ENCODE measurements at regions not wholly inside any gene's neighbourhood (a gene's known extent, or its start where the extent isn't known, plus 50 kb on each side); places are given as distances from the start of the nearest gene placed in this dataset.

DNA sequence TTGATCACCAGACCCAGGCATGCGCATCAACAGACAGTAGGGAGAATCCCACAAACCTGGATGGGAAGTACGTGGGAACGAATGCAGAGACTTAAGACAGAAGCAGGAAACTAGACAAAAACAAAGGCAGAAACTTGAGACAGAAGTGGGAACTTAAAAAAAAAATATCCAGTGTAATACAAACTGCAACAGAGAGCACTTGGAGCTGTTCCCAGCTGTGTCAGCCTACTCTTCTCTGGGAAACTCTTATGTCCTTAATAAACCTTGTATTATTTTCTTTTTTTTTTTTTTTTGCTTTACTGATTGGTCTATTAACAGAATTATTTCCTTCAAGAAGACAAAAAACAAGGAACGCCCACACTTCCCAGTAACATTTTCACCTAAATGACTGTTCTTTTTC is 1818.1 kb upstream of the RAG2 start (continued):
- TF ChIP-seq, protein P1, sequence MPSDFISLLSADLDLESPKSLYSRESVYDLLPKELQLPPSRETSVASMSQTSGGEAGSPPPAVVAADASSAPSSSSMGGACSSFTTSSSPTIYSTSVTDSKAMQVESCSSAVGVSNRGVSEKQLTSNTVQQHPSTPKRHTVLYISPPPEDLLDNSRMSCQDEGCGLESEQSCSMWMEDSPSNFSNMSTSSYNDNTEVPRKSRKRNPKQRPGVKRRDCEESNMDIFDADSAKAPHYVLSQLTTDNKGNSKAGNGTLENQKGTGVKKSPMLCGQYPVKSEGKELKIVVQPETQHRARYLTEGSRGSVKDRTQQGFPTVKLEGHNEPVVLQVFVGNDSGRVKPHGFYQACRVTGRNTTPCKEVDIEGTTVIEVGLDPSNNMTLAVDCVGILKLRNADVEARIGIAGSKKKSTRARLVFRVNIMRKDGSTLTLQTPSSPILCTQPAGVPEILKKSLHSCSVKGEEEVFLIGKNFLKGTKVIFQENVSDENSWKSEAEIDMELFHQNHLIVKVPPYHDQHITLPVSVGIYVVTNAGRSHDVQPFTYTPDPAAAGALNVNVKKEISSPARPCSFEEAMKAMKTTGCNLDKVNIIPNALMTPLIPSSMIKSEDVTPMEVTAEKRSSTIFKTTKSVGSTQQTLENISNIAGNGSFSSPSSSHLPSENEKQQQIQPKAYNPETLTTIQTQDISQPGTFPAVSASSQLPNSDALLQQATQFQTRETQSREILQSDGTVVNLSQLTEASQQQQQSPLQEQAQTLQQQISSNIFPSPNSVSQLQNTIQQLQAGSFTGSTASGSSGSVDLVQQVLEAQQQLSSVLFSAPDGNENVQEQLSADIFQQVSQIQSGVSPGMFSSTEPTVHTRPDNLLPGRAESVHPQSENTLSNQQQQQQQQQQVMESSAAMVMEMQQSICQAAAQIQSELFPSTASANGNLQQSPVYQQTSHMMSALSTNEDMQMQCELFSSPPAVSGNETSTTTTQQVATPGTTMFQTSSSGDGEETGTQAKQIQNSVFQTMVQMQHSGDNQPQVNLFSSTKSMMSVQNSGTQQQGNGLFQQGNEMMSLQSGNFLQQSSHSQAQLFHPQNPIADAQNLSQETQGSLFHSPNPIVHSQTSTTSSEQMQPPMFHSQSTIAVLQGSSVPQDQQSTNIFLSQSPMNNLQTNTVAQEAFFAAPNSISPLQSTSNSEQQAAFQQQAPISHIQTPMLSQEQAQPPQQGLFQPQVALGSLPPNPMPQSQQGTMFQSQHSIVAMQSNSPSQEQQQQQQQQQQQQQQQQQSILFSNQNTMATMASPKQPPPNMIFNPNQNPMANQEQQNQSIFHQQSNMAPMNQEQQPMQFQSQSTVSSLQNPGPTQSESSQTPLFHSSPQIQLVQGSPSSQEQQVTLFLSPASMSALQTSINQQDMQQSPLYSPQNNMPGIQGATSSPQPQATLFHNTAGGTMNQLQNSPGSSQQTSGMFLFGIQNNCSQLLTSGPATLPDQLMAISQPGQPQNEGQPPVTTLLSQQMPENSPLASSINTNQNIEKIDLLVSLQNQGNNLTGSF (CRISPR knock-in tag; IDR thresholded peaks at IDR 0.05), result no peak
- TF ChIP-seq ZNF138 (CRISPR knock-in tag; IDR thresholded peaks at IDR 0.05; ENCODE audit: low read depth), result no peak
- TF ChIP-seq EP300 (IDR thresholded peaks at IDR 0.05; ENCODE audit: low read depth in 2 of 2, low read length in 2 of 2), result no peak
- TF ChIP-seq EP300 (CRISPR knock-in tag; IDR thresholded peaks at IDR 0.05; ENCODE audit: borderline replicate concordance), result no peak

DNA sequence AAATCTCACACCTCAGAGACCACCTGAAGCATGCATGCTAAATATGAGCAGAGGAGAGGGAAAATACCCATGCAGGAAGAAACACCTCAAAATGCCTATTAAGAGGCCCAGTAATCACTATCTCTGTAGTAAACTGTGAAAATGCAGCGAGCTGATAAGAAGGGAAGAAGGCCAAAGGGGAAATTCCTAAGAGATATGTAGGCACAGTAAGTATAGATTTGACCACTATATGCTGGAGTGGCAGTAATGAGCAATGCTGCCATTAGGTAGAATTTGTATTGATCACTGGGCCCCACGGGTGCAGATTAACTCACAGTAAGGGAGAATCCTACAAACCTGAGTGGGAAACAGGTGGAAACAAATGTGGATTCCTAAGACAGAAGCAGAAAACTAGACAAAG is 1813.1 kb upstream of the RAG2 start:
- no peak for ATAC-seq
- Histone ChIP-seq H3K9me3 (ENCODE audit: low read length) (peaks cover 66% of the 10 kb centered on the region), H2AFZ (ENCODE audit: low read length) (no peak overlapping the region), H3K4me1 (ENCODE audit: insufficient read depth, low read length) (no peaks in the 10 kb centered on the region), H3K79me2 (ENCODE audit: insufficient read depth, low read length) (no peaks in the 10 kb centered on the region), H3K9ac (ENCODE audit: insufficient read depth, low read depth, low read length) (no peak overlapping the region), H3K27me3 (ENCODE audit: control insufficient read depth in 1 of 2, insufficient read depth in 2 of 2, low read length in 2 of 2) (no peaks in the 10 kb centered on the region), H3K27ac (ENCODE audit: extremely low read length, insufficient read depth, low read length) (no peak overlapping the region), H4K20me1 (ENCODE audit: insufficient read depth, low read length) (no peaks in the 10 kb centered on the region), H3K4me3 (replicated peaks in 1 of 3; ENCODE audit: insufficient read depth in 1 of 3, low read depth in 2 of 3, low read length in 3 of 3) (no peak overlapping the region), H3K4me2 (ENCODE audit: low read depth, low read length) (no peak overlapping the region), H3K36me3 (replicated peaks in 1 of 2; ENCODE audit: control insufficient read depth in 1 of 2, insufficient read depth in 2 of 2, low read length in 2 of 2) (no peaks in the 10 kb centered on the region)
- ChIA-PET CTCF (ENCODE audit: low intra/inter-chr PET ratio, low total read pairs) (no interaction called here), POLR2A (no interaction called here)
- in situ Hi-C loops (cut with HindIII; ENCODE audit: extremely low pct_ligation_motif_present, low pct_unique_long_range_greater_than_20kb), result no loop called here
- intact Hi-C loops (cut with micrococcal nuclease; ENCODE audit: unreplicated experiment), result no loop called here
- BruUV-seq (replicated peaks), result no TSS peak
- DNase-seq (ENCODE audit: low spot score), result no peak
- 0% methylated on average over 2 of the region's 2 CpGs for WGBS (ENCODE audit: low lambda C conversion rate)
- FAIRE-seq, result no peak
- TF ChIP-seq, protein P2, sequence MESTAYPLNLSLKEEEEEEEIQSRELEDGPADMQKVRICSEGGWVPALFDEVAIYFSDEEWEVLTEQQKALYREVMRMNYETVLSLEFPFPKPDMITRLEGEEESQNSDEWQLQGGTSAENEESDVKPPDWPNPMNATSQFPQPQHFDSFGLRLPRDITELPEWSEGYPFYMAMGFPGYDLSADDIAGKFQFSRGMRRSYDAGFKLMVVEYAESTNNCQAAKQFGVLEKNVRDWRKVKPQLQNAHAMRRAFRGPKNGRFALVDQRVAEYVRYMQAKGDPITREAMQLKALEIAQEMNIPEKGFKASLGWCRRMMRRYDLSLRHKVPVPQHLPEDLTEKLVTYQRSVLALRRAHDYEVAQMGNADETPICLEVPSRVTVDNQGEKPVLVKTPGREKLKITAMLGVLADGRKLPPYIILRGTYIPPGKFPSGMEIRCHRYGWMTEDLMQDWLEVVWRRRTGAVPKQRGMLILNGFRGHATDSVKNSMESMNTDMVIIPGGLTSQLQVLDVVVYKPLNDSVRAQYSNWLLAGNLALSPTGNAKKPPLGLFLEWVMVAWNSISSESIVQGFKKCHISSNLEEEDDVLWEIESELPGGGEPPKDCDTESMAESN (CRISPR knock-in tag; conservative IDR thresholded peaks at IDR 0.05), result no peak
- TF ChIP-seq, protein P3, sequence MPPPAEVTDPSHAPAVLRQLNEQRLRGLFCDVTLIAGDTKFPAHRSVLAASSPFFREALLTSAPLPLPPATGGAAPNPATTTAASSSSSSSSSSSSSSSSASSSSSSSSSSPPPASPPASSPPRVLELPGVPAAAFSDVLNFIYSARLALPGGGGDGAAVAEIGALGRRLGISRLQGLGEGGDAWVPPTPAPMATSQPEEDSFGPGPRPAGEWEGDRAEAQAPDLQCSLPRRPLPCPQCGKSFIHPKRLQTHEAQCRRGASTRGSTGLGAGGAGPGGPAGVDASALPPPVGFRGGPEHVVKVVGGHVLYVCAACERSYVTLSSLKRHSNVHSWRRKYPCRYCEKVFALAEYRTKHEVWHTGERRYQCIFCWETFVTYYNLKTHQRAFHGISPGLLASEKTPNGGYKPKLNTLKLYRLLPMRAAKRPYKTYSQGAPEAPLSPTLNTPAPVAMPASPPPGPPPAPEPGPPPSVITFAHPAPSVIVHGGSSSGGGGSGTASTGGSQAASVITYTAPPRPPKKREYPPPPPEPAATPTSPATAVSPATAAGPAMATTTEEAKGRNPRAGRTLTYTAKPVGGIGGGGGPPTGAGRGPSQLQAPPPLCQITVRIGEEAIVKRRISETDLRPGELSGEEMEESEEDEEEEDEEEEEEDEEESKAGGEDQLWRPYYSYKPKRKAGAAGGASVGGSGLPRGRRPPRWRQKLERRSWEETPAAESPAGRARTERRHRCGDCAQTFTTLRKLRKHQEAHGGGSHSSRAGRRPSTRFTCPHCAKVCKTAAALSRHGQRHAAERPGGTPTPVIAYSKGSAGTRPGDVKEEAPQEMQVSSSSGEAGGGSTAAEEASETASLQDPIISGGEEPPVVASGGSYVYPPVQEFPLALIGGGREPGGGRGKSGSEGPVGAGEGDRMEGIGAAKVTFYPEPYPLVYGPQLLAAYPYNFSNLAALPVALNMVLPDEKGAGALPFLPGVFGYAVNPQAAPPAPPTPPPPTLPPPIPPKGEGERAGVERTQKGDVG (CRISPR knock-in tag; IDR thresholded peaks at IDR 0.05; ENCODE audit: borderline replicate concordance), result no peak
- TF ChIP-seq, protein P4, sequence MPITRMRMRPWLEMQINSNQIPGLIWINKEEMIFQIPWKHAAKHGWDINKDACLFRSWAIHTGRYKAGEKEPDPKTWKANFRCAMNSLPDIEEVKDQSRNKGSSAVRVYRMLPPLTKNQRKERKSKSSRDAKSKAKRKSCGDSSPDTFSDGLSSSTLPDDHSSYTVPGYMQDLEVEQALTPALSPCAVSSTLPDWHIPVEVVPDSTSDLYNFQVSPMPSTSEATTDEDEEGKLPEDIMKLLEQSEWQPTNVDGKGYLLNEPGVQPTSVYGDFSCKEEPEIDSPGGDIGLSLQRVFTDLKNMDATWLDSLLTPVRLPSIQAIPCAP (CRISPR knock-in tag; IDR thresholded peaks at IDR 0.05; ENCODE audit: low read depth), result no peak
- no peak for TF ChIP-seq SSRP1 (CRISPR knock-in tag; IDR thresholded peaks at IDR 0.05)
- TF ChIP-seq ZNF644 (CRISPR knock-in tag; IDR thresholded peaks at IDR 0.05; ENCODE audit: low read depth), result no peak
- TF ChIP-seq, protein P5, sequence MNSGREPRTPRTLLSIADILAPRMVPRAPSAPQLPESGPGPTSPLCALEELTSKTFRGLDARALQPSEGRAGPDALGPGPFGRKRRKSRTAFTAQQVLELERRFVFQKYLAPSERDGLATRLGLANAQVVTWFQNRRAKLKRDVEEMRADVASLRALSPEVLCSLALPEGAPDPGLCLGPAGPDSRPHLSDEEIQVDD (CRISPR knock-in tag; IDR thresholded peaks at IDR 0.05; ENCODE audit: borderline replicate concordance), result no peak
- TF ChIP-seq DMAP1 (CRISPR knock-in tag; IDR thresholded peaks at IDR 0.05), result no peak
- TF ChIP-seq FIP1L1 (IDR thresholded peaks at IDR 0.05; ENCODE audit: borderline replicate concordance, insufficient read depth, low read depth, low read length), result no peak

All from HepG2 (cell line).